Body of pancreas (tissue), 4 donors: ENCODE measurements at regions not wholly inside any gene's neighbourhood (a gene's known extent, or its start where the extent isn't known, plus 50 kb on each side); places are given as distances from the start of the nearest gene placed in this dataset.

Experiments used
- ATAC-seq: fragments of 150-250 bp; one replicate; pipeline ENCODE4 v1.9.1; 2016
- DNase-seq, 4 donors: peaks; one replicate each; pipeline ENCODE4 v3.0.0-alpha.2; 2019
- H3K27ac ChIP-seq, 4 donors: fragments of 200-600 bp; sonication (generic); 1 replicate in 3 of 4; 2 replicates in 1 of 4; pipeline versions ENCODE4 v1.5.1 to v1.6.1; 2016 to 2019; ENCODE audit warnings: mild to moderate bottlenecking in 1 of 4, mixed read lengths in 1 of 4, moderate library complexity in 1 of 4
- H3K27me3 ChIP-seq, 2 donors: fragments of 200-600 bp; sonication (generic); one replicate each; pipeline ENCODE4 v1.6.0; 2016; ENCODE audit warnings: mild to moderate bottlenecking in 1 of 2
- H3K36me3 ChIP-seq, 2 donors: fragments of 200-600 bp; sonication (generic); replicated peaks in 1 of 2; 2 replicates each; pipeline ENCODE4 v1.5.1; 2016; ENCODE audit warnings: low read depth in 2 of 2; ENCODE audit not compliant: insufficient read depth in 1 of 2
- H3K4me1 ChIP-seq: fragments of 200-600 bp; sonication (generic); one replicate; pipeline ENCODE4 v1.6.0; 2016
- H3K4me3 ChIP-seq, 2 donors: fragments of 200-600 bp; sonication (generic); 1 replicate in 1 of 2; 2 replicates in 1 of 2; pipeline ENCODE4 v1.5.1; 2016 to 2019
- H3K9me3 ChIP-seq, 3 donors: fragments of 200-600 bp; sonication (generic); 1 replicate in 2 of 3; 2 replicates in 1 of 3; pipeline ENCODE4 v1.5.1; 2016
- POLR2A ChIP-seq, 3 donors: fragments of 450-650 bp; IDR thresholded peaks; one replicate each; pipeline ENCODE4 v1.6.1; 2016; ENCODE audit warnings: antibody characterized with exemption in 3 of 3, mild to moderate bottlenecking in 2 of 3
- WGBS, 2 donors: methylation state at CpG; one replicate each; pipeline ENCODE4 v1.1.5; 2017; 5-methylcytosine and 5-hydroxymethylcytosine counted together
- intact Hi-C: fragments of 100-400 bp; cut with DNase I; formaldehyde crosslinking; loops from one replicate; pipeline ENCODE4 v1.15.1; 2023
- TF ChIP-seq, protein P1 (sequence below), 7 experiments: fragments of 450-650 bp in 4 of 7; fragments of 200-600 bp in 3 of 7; sonication (generic) in 3 of 7; IDR thresholded peaks; one replicate each; pipeline ENCODE4 v1.5.1; 2016 to 2019; ENCODE audit warnings: antibody characterized with exemption in 7 of 7

DNA sequence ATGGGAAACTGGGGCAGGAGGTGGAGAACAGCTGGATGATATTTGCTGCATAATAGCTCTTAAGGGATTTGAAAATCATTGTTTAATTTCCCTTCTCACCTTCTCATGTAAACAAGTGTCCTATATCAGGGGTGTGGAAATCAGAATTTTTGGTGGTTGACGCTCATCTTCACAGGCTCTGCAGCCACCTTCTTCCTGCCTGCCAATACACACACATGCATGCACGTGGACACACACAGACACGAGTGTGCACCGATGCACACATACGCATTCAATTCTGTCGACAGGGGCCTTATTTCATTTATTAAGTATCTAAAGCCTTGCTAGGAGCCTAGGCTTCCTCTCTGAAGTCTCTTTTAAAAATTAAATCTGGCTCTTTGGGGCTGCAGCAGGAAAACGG lies 349.4 kb upstream of the NCAM1 start:
- TF ChIP-seq, protein P1, sequence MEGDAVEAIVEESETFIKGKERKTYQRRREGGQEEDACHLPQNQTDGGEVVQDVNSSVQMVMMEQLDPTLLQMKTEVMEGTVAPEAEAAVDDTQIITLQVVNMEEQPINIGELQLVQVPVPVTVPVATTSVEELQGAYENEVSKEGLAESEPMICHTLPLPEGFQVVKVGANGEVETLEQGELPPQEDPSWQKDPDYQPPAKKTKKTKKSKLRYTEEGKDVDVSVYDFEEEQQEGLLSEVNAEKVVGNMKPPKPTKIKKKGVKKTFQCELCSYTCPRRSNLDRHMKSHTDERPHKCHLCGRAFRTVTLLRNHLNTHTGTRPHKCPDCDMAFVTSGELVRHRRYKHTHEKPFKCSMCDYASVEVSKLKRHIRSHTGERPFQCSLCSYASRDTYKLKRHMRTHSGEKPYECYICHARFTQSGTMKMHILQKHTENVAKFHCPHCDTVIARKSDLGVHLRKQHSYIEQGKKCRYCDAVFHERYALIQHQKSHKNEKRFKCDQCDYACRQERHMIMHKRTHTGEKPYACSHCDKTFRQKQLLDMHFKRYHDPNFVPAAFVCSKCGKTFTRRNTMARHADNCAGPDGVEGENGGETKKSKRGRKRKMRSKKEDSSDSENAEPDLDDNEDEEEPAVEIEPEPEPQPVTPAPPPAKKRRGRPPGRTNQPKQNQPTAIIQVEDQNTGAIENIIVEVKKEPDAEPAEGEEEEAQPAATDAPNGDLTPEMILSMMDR (IDR thresholded peaks at IDR 0.05) = no peak
- TF ChIP-seq POLR2A (IDR thresholded peaks at IDR 0.05) = no peak
- H3K27me3 ChIP-seq = no peaks in the 10 kb centered on the region
- no peaks in the 10 kb centered on the region for H3K36me3 ChIP-seq
- 59 to 81% methylated on average over 7 of the region's 7 CpGs for WGBS, 2 donors
- peak overlapping the region in 2 of 4 donors; percentile 67 to 89 for H3K27ac ChIP-seq
- no peak overlapping the region for H3K4me3 ChIP-seq
- H3K9me3 ChIP-seq = no peaks in the 10 kb centered on the region
- intact Hi-C loops = no loop called here
- no peak for ATAC-seq
- peaks cover 7% of the 10 kb centered on the region for H3K4me1 ChIP-seq
- DNase-seq = no peak

DNA sequence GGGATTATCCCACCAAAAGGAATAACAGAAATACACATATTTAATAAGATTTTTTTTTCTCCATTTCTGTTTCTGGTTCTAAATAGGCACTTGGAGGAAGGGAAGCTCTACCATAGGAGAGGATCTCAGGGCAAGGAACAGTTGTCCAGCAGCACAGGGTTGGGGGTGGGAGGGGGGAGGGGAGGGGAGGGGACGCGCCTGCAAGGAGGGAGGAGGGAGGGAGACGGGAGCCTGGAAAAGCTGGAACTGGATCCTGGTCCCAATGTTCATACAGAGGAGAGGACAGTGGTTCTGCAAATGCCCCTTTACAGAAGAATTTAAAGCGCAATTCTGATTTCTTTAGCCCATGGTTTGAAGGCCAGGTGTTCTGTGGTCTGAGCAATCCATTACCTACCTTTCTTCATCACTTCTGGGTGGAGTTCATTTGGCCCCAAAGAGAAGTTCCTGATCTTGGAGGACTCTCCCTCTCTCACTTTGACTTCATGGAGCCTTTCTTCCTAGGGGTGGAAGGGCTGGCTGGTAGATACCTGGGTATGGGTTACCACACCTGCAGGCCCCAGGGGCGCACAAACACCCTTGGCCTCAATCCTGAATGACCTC lies 348.9 kb upstream of the NCAM1 start:
- peak in 1 of 4 donors; percentile 13 for DNase-seq
- H3K36me3 ChIP-seq = no peaks in the 10 kb centered on the region
- TF ChIP-seq, protein P1 (IDR thresholded peaks at IDR 0.05) = no peak
- no peak for TF ChIP-seq POLR2A (IDR thresholded peaks at IDR 0.05)
- no peaks in the 10 kb centered on the region for H3K27me3 ChIP-seq
- peaks cover 7% of the 10 kb centered on the region for H3K4me1 ChIP-seq
- H3K27ac ChIP-seq = peak overlapping the region; percentile 62 to 89 (median 74)
- intact Hi-C loops = no loop called here
- 48 to 52% methylated on average over 5 of the region's 5 CpGs for WGBS, 2 donors
- H3K4me3 ChIP-seq = no peak overlapping the region
- no peaks in the 10 kb centered on the region for H3K9me3 ChIP-seq
- ATAC-seq = no peak

DNA sequence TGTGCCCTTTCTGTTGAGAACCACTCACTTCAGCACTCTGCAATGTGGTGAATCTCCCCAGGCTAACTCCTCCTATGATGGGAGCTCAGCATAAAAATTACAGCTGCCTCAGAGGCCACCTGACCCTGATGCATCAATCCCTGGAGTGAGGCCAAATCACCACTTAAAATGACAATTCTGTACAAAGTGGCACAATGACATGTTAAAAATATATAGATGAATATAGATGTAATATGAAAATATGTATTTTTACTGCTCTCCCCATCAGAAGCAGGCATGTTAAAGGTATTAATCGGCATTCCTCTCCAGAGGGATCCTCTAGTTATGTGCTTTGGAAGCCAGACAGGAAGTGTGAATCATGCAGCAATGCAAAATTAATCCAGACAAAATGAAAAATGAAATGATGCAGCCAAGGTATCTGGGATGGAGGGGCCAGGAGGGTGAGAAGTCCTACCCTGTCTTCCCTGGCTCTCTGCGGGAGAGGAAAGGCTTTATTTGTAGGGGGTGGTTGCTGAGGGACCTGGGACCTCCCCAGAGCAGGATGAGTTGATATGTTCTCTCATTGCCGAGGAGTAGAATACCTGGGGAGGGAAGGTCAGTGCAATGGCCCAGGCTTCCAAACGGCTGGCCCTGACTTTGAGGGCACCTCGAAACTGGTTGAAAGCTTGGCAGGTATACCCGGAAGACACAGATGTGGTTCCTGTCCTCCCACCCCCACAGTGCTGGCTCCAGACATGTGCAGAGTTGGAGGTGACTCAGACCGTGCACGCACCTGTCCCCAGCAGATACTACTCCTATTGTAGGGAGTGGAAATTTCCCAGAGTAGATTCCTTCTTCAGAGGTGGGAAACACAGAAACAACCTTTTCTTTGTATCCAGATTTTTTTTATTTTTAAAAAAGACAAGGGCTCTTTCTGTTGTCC lies 347.9 kb upstream of the NCAM1 start:
- TF ChIP-seq, protein P1 (IDR thresholded peaks at IDR 0.05) = no peak
- TF ChIP-seq POLR2A (IDR thresholded peaks at IDR 0.05) = no peak
- no peak overlapping the region for H3K4me3 ChIP-seq
- no peaks in the 10 kb centered on the region for H3K36me3 ChIP-seq
- H3K27ac ChIP-seq = peak overlapping the region; percentile 62 to 89 (median 74)
- peaks cover 7% of the 10 kb centered on the region for H3K4me1 ChIP-seq
- ATAC-seq (peak; percentile 89), DNase-seq (peak; percentile 68 to 91 (median 83))
- H3K27me3 ChIP-seq = no peaks in the 10 kb centered on the region
- H3K9me3 ChIP-seq = no peaks in the 10 kb centered on the region
- intact Hi-C loops = no loop called here
- 22 to 35% methylated on average over 8 of the region's 8 CpGs for WGBS, 2 donors

DNA sequence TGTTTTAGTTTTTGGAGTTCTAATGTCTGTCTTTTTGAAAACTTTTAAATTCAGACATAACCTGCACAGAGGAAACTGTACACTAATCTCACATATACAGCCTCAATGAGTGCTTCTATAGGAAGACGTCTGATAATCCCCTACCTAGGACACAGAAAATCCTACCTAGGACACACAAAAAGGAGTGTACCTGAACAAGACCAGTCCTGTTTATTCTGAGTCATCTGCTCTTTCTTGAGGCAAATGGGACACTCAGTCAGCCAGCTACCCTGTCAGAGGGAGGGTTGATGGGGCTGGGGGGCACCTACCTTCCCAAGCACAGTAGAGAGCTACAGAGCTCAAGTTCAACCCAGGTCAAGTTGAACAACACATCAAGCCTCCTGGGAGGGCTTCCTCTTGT lies 346.6 kb upstream of the NCAM1 start:
- ATAC-seq = no peak
- H3K36me3 ChIP-seq = no peaks in the 10 kb centered on the region
- no peaks in the 10 kb centered on the region for H3K9me3 ChIP-seq
- WGBS, 2 donors = 64 to 80% methylated on average over 1 of the region's 1 CpG
- H3K27ac ChIP-seq = peak overlapping the region; percentile 17 to 89 (median 74)
- no peaks in the 10 kb centered on the region for H3K27me3 ChIP-seq
- no peak for DNase-seq
- H3K4me3 ChIP-seq = no peak overlapping the region
- intact Hi-C loops = no loop called here
- H3K4me1 ChIP-seq = peaks cover 7% of the 10 kb centered on the region
- no peak for TF ChIP-seq POLR2A (IDR thresholded peaks at IDR 0.05)
- TF ChIP-seq, protein P1 (IDR thresholded peaks at IDR 0.05) = no peak
